BLaER1 (cell line): ENCODE measurements at regions not wholly inside any gene's neighbourhood (a gene's known extent, or its start where the extent isn't known, plus 50 kb on each side); places are given as distances from the start of the nearest gene placed in this dataset.

Experiments used
- H3K27ac ChIP-seq: shearing (Covaris generic); formaldehyde crosslinking; 2 replicates; pipeline ENCODE4 v1.8.1; 2022
- H3K27me3 ChIP-seq: shearing (Covaris generic); formaldehyde crosslinking; 2 replicates; pipeline ENCODE4 v1.8.1; 2022
- H3K36me3 ChIP-seq: shearing (Covaris generic); formaldehyde crosslinking; 2 replicates; pipeline ENCODE4 v1.8.1; 2022
- H3K4me1 ChIP-seq: shearing (Covaris generic); formaldehyde crosslinking; 2 replicates; pipeline ENCODE4 v1.8.1; 2022
- H3K4me2 ChIP-seq: shearing (Covaris generic); formaldehyde crosslinking; 2 replicates; pipeline ENCODE4 v1.8.1; 2022
- H3K4me3 ChIP-seq: shearing (Covaris generic); formaldehyde crosslinking; 2 replicates; pipeline ENCODE4 v1.8.1; 2022
- H3K9ac ChIP-seq: shearing (Covaris generic); formaldehyde crosslinking; 2 replicates; pipeline ENCODE4 v1.8.1; 2022
- H3K9me3 ChIP-seq: shearing (Covaris generic); formaldehyde crosslinking; 2 replicates; pipeline ENCODE4 v1.8.1; 2022
- H4K20me1 ChIP-seq: shearing (Covaris generic); formaldehyde crosslinking; 2 replicates; pipeline ENCODE4 v1.8.1; 2022
- Cebpa-rat ChIP-seq: shearing (Covaris generic); IDR thresholded peaks from 2 replicates; pipeline ENCODE4 v1.8.1; 2022

GRCh38 chrX:2629316-2630007 is 61.6 kb upstream of the CD99 start:
- H3K27ac ChIP-seq: peak overlapping the region; percentile 81
- peak; percentile 97; the same call in 1 of the 2 replicates for TF ChIP-seq Cebpa-rat
- peak overlapping the region; percentile 28 for H3K4me2 ChIP-seq
- peak overlapping the region; percentile 38 for H3K4me3 ChIP-seq
- H3K9me3 ChIP-seq: peaks cover 35% of the 10 kb centered on the region
- H3K9ac ChIP-seq: no peak overlapping the region
- H3K27me3 ChIP-seq: no peaks in the 10 kb centered on the region
- H4K20me1 ChIP-seq: no peaks in the 10 kb centered on the region
- H3K4me1 ChIP-seq: peaks cover 27% of the 10 kb centered on the region
- peaks cover 35% of the 10 kb centered on the region for H3K36me3 ChIP-seq

DNA sequence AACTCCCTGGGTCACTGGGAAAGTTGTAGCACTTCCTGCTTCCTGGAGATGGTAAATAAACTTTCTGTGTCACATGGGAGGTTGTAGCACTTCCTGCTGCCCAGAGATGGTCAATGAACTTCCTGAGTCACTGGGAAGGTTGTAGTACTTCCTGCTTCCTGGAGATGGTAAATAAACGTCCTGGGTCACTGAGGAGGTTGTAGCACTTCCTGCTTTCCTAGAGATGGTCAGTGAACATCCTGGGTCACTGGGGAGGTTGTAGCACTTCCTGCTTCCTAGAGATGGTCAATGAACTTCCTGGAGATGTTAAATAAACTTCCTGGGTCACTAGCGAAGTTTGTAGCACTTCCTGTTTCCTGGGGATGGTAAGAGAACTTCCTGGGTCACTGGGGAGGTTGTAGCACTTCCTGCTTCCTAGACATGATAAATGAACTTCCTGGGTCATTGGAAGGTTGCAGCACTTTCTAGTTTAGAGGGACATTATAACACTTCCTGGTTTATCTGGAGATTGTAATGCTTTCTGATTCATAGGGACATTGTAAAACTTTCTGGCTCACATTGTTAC is 62.3 kb upstream of the CD99 start:
- Histone ChIP-seq H3K4me3 (peak overlapping the region; percentile 38), H3K4me2 (peak overlapping the region; percentile 28), H3K36me3 (peaks cover 41% of the 10 kb centered on the region), H3K9me3 (peaks cover 35% of the 10 kb centered on the region), H3K9ac (no peak overlapping the region), H3K27me3 (no peaks in the 10 kb centered on the region), H3K4me1 (peaks cover 27% of the 10 kb centered on the region), H3K27ac (peak overlapping the region; percentile 81), H4K20me1 (no peaks in the 10 kb centered on the region)
- no peak for TF ChIP-seq Cebpa-rat

DNA sequence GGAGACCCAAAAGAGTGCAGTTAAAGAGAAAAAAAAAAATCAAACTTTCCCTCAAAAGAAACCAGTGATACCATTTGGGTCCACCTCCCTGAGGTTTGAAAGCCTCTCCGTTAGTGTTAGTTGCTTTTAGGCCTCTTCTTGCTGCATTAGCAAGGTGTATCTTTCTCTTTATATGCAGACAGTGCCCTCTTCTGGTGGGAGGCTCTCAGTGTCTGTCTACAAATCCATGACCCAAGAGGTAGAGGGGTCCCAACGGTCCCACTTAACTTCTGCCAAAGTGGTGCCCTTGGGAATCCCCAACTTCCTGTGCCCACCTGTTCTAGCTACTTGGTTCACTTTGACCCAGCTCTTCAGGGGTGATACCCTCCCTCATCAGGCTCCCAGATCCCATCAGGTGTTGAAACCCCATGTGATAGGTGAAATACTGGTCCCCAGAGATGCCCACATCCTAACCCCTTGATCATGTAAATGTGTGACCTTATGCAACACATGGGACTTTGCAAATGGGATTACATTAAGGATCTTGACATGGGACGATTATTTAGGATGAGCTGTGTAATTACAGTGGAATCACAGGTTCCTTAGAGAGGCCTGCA is 63.7 kb upstream of the CD99 start:
- Histone ChIP-seq H3K36me3 (peaks cover 51% of the 10 kb centered on the region), H3K4me1 (peaks cover 20% of the 10 kb centered on the region), H3K27me3 (no peaks in the 10 kb centered on the region), H4K20me1 (no peaks in the 10 kb centered on the region), H3K9me3 (peaks cover 30% of the 10 kb centered on the region), H3K9ac (no peak overlapping the region), H3K4me2 (no peak overlapping the region), H3K27ac (no peak overlapping the region), H3K4me3 (no peak overlapping the region)
- no peak for TF ChIP-seq Cebpa-rat

GRCh38 chrX:2626750-2627149 is 64.3 kb upstream of the CD99 start:
- Histone ChIP-seq H3K9ac (no peak overlapping the region), H3K27ac (no peak overlapping the region), H3K4me1 (peaks cover 15% of the 10 kb centered on the region), H3K27me3 (no peaks in the 10 kb centered on the region), H3K9me3 (peaks cover 24% of the 10 kb centered on the region), H3K36me3 (peaks cover 57% of the 10 kb centered on the region), H3K4me2 (no peak overlapping the region), H3K4me3 (no peak overlapping the region), H4K20me1 (no peaks in the 10 kb centered on the region)
- TF ChIP-seq Cebpa-rat: no peak

DNA sequence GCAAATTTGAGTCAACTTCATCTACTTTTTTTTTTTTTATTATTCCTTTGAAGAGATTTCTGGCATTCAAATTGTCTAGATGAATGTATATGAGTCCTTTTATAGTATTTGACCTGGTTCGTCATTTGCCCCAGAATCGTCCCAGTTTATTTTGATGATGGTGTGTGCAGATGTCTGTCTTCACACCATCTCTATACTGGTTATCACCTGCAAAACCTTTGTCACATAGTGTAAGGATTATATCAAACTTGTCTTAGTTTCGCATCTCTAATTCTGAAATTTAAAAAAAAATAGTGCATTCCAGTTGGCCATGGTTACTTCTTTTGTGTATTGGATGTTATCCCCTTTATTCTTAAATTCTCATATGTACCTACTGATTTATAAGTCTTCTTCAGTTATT is 70.5 kb upstream of the CD99 start:
- Histone ChIP-seq H3K27me3 (no peaks in the 10 kb centered on the region), H3K9me3 (no peaks in the 10 kb centered on the region), H4K20me1 (no peaks in the 10 kb centered on the region), H3K4me1 (peaks cover under 1% of the 10 kb centered on the region), H3K4me2 (no peak overlapping the region), H3K4me3 (no peak overlapping the region), H3K36me3 (peaks cover 79% of the 10 kb centered on the region), H3K9ac (no peak overlapping the region), H3K27ac (no peak overlapping the region)
- TF ChIP-seq Cebpa-rat: no peak

- TF ChIP-seq Cebpa-rat: no peak
- H3K36me3 ChIP-seq: peaks cover 66% of the 10 kb centered on the region
- no peak overlapping the region for H3K4me2 ChIP-seq
- no peak overlapping the region for H3K4me3 ChIP-seq
- H3K27me3 ChIP-seq: no peaks in the 10 kb centered on the region
- H3K9ac ChIP-seq: no peak overlapping the region
- no peak overlapping the region for H3K27ac ChIP-seq
- H3K9me3 ChIP-seq: no peaks in the 10 kb centered on the region
- H4K20me1 ChIP-seq: no peaks in the 10 kb centered on the region
- H3K4me1 ChIP-seq: peaks cover 21% of the 10 kb centered on the region
Measured at GRCh38 chrX:2618516-2618915, 72.6 kb upstream of the CD99 start.

DNA sequence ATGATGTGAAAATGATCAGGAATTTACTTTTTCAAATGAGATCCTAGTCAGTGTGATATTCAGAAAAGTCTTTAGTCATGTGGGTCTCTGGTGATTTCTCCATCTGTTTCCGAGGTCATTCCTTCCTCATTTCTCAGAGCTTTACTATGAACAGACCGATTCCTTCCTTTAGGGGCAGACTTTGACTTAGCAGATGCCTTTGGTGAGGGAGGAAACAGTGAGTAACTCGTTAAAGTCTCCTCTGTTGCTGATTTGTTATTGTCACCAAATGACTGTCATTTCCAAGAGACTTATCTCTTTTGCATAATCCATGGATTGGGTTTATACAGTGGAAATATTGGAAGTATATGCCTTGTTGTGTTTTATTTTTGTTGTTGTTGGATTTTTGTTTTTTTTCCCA is 76.2 kb upstream of the CD99 start:
- TF ChIP-seq Cebpa-rat: no peak
- H3K4me1 ChIP-seq: peaks cover 49% of the 10 kb centered on the region
- peaks cover 58% of the 10 kb centered on the region for H3K36me3 ChIP-seq
- H3K9ac ChIP-seq: 0 out of 2 replicates have a peak overlapping the region, but pooled peaks have one; percentile 17
- peak overlapping the region; percentile 19; the same call in 1 of the 2 replicates for H3K27ac ChIP-seq
- no peaks in the 10 kb centered on the region for H4K20me1 ChIP-seq
- H3K4me3 ChIP-seq: no peak overlapping the region
- H3K9me3 ChIP-seq: no peaks in the 10 kb centered on the region
- no peaks in the 10 kb centered on the region for H3K27me3 ChIP-seq
- peak overlapping the region; percentile 61 for H3K4me2 ChIP-seq

DNA sequence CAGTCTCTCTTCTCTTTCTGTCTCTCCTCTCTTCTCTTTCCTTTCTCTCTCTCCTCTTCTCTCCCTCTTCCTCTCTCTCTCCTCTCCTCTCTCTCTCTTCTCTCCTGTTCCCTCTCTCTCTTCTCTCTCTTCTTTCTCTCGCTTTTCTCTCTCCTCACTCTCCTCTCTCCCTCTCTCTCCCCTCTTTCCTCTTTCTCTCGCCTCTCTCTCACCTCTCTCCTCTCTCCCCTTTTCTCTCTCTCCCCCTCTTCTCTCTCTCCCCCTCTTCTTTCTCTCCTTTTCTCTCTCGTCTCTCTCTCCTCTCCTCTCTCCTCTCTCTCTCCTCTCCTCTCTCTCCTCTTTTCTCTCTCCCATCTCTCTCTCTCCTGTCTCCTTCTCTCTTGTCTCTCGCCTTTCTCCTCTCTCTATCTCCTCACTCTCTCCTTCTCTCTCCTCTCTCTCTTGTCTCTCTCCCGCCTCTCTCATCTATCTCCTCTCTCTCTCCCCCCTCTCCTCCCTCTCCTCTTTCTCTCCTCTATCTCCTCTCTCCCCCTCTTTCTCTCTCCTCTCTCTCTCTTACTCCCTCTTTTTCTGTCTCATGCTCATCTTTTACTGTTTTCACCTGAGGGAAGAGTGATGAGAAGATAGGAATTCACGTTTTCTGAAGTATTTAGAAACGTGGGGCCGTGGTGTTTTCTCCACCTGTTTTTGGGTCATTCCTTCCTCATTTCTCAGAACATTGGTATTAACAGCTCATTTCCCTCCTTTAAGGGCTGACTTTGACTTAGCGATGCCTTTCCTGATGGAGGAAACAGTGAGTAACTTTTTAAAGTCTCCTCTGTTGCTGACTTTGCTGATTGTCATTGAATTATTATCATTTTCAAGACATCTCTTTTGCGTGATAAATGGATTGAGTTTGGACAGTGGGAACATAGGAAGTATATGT is 80.6 kb upstream of the CD99 start:
- TF ChIP-seq Cebpa-rat: no peak
- peaks cover 32% of the 10 kb centered on the region for H3K36me3 ChIP-seq
- H3K4me2 ChIP-seq: peak overlapping the region; percentile 93
- peak overlapping the region; percentile 86 for H3K4me3 ChIP-seq
- H3K4me1 ChIP-seq: peaks cover 61% of the 10 kb centered on the region
- H3K9me3 ChIP-seq: no peaks in the 10 kb centered on the region
- peak overlapping the region; percentile 83 for H3K9ac ChIP-seq
- H3K27me3 ChIP-seq: no peaks in the 10 kb centered on the region
- no peaks in the 10 kb centered on the region for H4K20me1 ChIP-seq
- H3K27ac ChIP-seq: peak overlapping the region; percentile 73; the same call in 1 of the 2 replicates

GRCh38 chrX:2609431-2610238 is 81.5 kb upstream of the CD99 start:
- H3K4me2 ChIP-seq: peak overlapping the region; percentile 93
- H3K27me3 ChIP-seq: no peaks in the 10 kb centered on the region
- no peak for TF ChIP-seq Cebpa-rat
- H4K20me1 ChIP-seq: no peaks in the 10 kb centered on the region
- peaks cover 38% of the 10 kb centered on the region for H3K36me3 ChIP-seq
- peak overlapping the region; percentile 86 for H3K4me3 ChIP-seq
- H3K27ac ChIP-seq: peak overlapping the region; percentile 73
- peak overlapping the region; percentile 83 for H3K9ac ChIP-seq
- peaks cover 58% of the 10 kb centered on the region for H3K4me1 ChIP-seq
- H3K9me3 ChIP-seq: no peaks in the 10 kb centered on the region; the same call in 1 of the 2 replicates
